ENCODE measurements at regions not wholly inside any gene's neighbourhood (a gene's known extent, or its start where the extent isn't known, plus 50 kb on each side); places are given as distances from the start of the nearest gene placed in this dataset.

GRCh38 chr20:39875492-39876110, 813.4 kb downstream of the MAFB start:
- Histone ChIP-seq H3K9me3 (no peaks in the 10 kb centered on the region), H3K27me3 (no peaks in the 10 kb centered on the region), H3K4me1 (no peaks in the 10 kb centered on the region), H3K36me3 (replicated peaks in 1 of 2; ENCODE audit: insufficient read depth in 1 of 2, low read depth in 2 of 2) (no peaks in the 10 kb centered on the region), H3K27ac (no peak overlapping the region), H3K4me3 (no peak overlapping the region)
- no peak for ATAC-seq
- intact Hi-C loops (cut with DNase I), result loop anchor here (10.0 kb wide), 1 partner anchor 61 kb away; no protein-coding TSS in a partner anchor
- TF ChIP-seq POLR2A (IDR thresholded peaks at IDR 0.05), result no peak
- no peak for TF ChIP-seq CTCF (IDR thresholded peaks at IDR 0.05)
- WGBS, 2 donors, result 47 to 51% methylated on average over 3 of the region's 3 CpGs
- DNase-seq, result no peak

GRCh38 chr20:39874049-39874893, 814.8 kb downstream of the MAFB start:
- no peaks in the 10 kb centered on the region for H3K27me3 ChIP-seq
- peak; percentile 78 for ATAC-seq
- intact Hi-C loops (cut with DNase I), result loop anchor here (10.0 kb wide), 1 partner anchor 59 kb away; no protein-coding TSS in a partner anchor
- no peak overlapping the region for H3K4me3 ChIP-seq
- H3K36me3 ChIP-seq (replicated peaks in 1 of 2; ENCODE audit: insufficient read depth in 1 of 2, low read depth in 2 of 2), result no peaks in the 10 kb centered on the region
- TF ChIP-seq POLR2A (IDR thresholded peaks at IDR 0.05) (no peak), CTCF (IDR thresholded peaks at IDR 0.05) (peak; percentile 43 to 68 (median 55))
- 34 to 35% methylated on average over 8 of the region's 8 CpGs for WGBS, 2 donors
- no peaks in the 10 kb centered on the region for H3K9me3 ChIP-seq
- DNase-seq, result peak; percentile 54 to 76 (median 66)
- no peak overlapping the region for H3K27ac ChIP-seq
- H3K4me1 ChIP-seq, result no peaks in the 10 kb centered on the region

DNA sequence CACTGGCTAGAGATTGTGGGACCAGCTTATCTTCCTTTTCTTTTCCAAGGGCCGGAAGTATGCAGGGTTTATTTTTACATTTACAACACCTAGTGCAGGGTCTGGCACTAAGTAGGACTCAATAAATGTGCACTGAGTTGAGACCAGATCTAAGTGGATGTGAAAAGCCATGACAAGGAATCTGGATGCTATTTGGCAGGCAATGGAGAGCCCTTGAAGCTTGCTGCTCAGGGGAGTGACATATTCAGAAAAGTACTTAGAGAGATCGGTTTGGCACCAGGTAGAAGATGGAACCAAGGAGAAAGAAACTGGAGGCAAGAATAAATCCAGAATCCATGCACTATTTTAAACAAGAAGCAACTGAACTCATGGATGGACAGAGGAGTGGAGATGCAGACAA, 815.8 kb downstream of the MAFB start:
- 65 to 73% methylated on average over 2 of the region's 2 CpGs for WGBS, 2 donors
- intact Hi-C loops (cut with DNase I), result loop anchor here (10.0 kb wide), 1 partner anchor 58 kb away; no protein-coding TSS in a partner anchor
- DNase-seq, result no peak
- no peaks in the 10 kb centered on the region for H3K9me3 ChIP-seq
- no peak for ATAC-seq
- TF ChIP-seq CTCF (IDR thresholded peaks at IDR 0.05) (no peak), POLR2A (IDR thresholded peaks at IDR 0.05) (no peak)
- H3K36me3 ChIP-seq (replicated peaks in 1 of 2; ENCODE audit: insufficient read depth in 1 of 2, low read depth in 2 of 2), result no peaks in the 10 kb centered on the region
- no peak overlapping the region for H3K4me3 ChIP-seq
- no peaks in the 10 kb centered on the region for H3K27me3 ChIP-seq
- H3K27ac ChIP-seq, result no peak overlapping the region
- no peaks in the 10 kb centered on the region for H3K4me1 ChIP-seq

DNA sequence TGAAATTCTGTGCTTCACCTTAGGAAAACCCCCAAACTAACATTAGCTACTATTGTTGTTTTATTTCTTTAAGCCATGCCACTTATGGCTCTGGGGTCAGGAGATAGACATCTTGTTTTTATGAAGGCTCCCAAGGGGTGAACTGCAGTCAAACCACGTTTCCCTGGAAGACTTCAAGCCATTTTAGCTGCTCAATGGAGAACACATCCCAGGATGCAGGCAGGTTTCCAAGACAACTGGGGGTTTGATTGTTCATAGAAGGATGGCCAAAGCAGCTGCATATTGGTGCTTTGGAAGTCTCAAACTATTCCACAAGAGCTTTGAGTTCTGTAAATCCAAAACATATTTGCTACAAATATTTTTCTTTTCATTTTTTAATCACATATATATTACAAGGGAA, 818.0 kb downstream of the MAFB start:
- H3K4me3 ChIP-seq, result no peak overlapping the region
- no peaks in the 10 kb centered on the region for H3K9me3 ChIP-seq
- ATAC-seq, result no peak
- DNase-seq, result no peak
- intact Hi-C loops (cut with DNase I), result loop anchor here (10.0 kb wide), 1 partner anchor 56 kb away; no protein-coding TSS in a partner anchor
- H3K27ac ChIP-seq, result no peak overlapping the region
- no peak for TF ChIP-seq CTCF (IDR thresholded peaks at IDR 0.05)
- no peaks in the 10 kb centered on the region for H3K27me3 ChIP-seq
- WGBS, 2 donors, result 25 to 30% methylated on average over 1 of the region's 1 CpG
- no peaks in the 10 kb centered on the region for H3K4me1 ChIP-seq
- no peaks in the 10 kb centered on the region for H3K36me3 ChIP-seq (replicated peaks in 1 of 2; ENCODE audit: insufficient read depth in 1 of 2, low read depth in 2 of 2)

Measured in body of pancreas (tissue), 4 donors.